PC-3 (cell line): ENCODE measurements at regions not wholly inside any gene's neighbourhood (a gene's known extent, or its start where the extent isn't known, plus 50 kb on each side); places are given as distances from the start of the nearest gene placed in this dataset.
"Not testable (repeated sequence)": the region's sequence is repeated elsewhere in the genome, so short reads cannot be mapped to it uniquely, and the experiment has no call there.

Experiments used
- ATAC-seq: fragments of 200-7000 bp; cut with Tn5 transposase; 2 replicates; pipeline ENCODE4 v1.9.1; 2020; ENCODE audit warnings: mild to moderate bottlenecking, moderate library complexity
- BruUV-seq: library from RNA; stranded (reverse); fragments of 400-500 nt; replicated peaks from 2 replicates; lab custom pipeline; 2021; lab: Mats Ljungman, UMichigan
- CTCF ChIA-PET: fragments of 300-600 bp; sonication (Branson Sonifier 250); formaldehyde crosslinking; loops from one replicate; lab custom pipeline; 2022; ENCODE audit warnings: antibody characterized with exemption; lab: Charles Lee
- POLR2A ChIA-PET: fragments of 300-600 bp; sonication (Branson Sonifier 250); formaldehyde crosslinking; loops from one replicate; lab custom pipeline; 2022; ENCODE audit warnings: antibody characterized with exemption; ENCODE audit not compliant: unreplicated experiment; lab: Charles Lee
- DNase-seq: peaks from one replicate; pipeline ENCODE4 v3.0.0-alpha.2; 2015
- H2AFZ ChIP-seq: fragments of 300-600 bp; sonication (generic); 2 replicates; pipeline ENCODE4 v1.6.0; 2016; ENCODE audit warnings: antibody characterized with exemption, low read length
- H3F3A ChIP-seq: fragments of 300-600 bp; sonication (generic); one replicate; pipeline ENCODE4 v1.6.0; 2017; ENCODE audit warnings: antibody characterized with exemption, low read length, control low read depth, mild to moderate bottlenecking; ENCODE audit not compliant: unreplicated experiment
- H3K27ac ChIP-seq: fragments of 300-600 bp; sonication (generic); 2 replicates; pipeline ENCODE4 v1.5.1; 2016; ENCODE audit warnings: mild to moderate bottlenecking, low read length
- H3K27me3 ChIP-seq: fragments of 300-600 bp; sonication (generic); 2 replicates; pipeline ENCODE4 v1.6.1; 2016; ENCODE audit warnings: low read length, mixed read lengths
- H3K36me3 ChIP-seq: fragments of 300-600 bp; sonication (generic); 2 replicates; pipeline ENCODE4 v1.6.1; 2016; ENCODE audit warnings: low read depth, mixed run types, low read length, mixed read lengths
- H3K4me1 ChIP-seq: fragments of 300-600 bp; sonication (generic); 2 replicates; pipeline ENCODE4 v1.5.1; 2016; ENCODE audit warnings: low read length; ENCODE audit not compliant: insufficient read depth
- H3K4me2 ChIP-seq: fragments of 300-600 bp; sonication (generic); 2 replicates; pipeline ENCODE4 v1.6.0; 2016; ENCODE audit warnings: low read length
- H3K4me3 ChIP-seq: fragments of 300-600 bp; sonication (generic); 2 replicates; pipeline ENCODE4 v1.5.1; 2016; ENCODE audit warnings: mild to moderate bottlenecking, low read length, mixed read lengths
- H3K79me2 ChIP-seq: fragments of 300-600 bp; sonication (generic); 2 replicates; pipeline ENCODE4 v1.6.1; 2017; ENCODE audit warnings: low read length, mixed read lengths
- H3K9ac ChIP-seq: fragments of 300-600 bp; sonication (generic); 2 replicates; pipeline ENCODE4 v1.6.0; 2016; ENCODE audit warnings: mild to moderate bottlenecking, low read length
- H3K9me2 ChIP-seq: fragments of 300-600 bp; sonication (generic); replicated peaks from 2 replicates; pipeline ENCODE4 v1.6.1; 2016; ENCODE audit warnings: mixed run types, low read length, mixed read lengths
- H3K9me3 ChIP-seq: fragments of 300-600 bp; sonication (generic); 2 replicates; pipeline ENCODE4 v1.6.1; 2016; ENCODE audit warnings: low read length, mixed read lengths
- H4K20me1 ChIP-seq: fragments of 300-600 bp; sonication (generic); 2 replicates; pipeline ENCODE4 v1.6.1; 2016; ENCODE audit warnings: low read length, mixed read lengths
- CTCF ChIP-seq: fragments of 300-600 bp; sonication (generic); conservative IDR thresholded peaks from 2 replicates; pipeline ENCODE4 v1.5.1; 2017; ENCODE audit warnings: antibody characterized with exemption, low read depth, mild to moderate bottlenecking, low read length
- EZH2 ChIP-seq: fragments of 300-600 bp; sonication (generic); IDR thresholded peaks from one replicate; pipeline ENCODE4 v1.6.1; 2017; ENCODE audit warnings: antibody characterized with exemption, mild to moderate bottlenecking, low read length; ENCODE audit not compliant: unreplicated experiment
- EZH2phosphoT487 ChIP-seq: fragments of 300-600 bp; sonication (generic); IDR thresholded peaks from 2 replicates; pipeline ENCODE4 v1.6.1; 2018; ENCODE audit warnings: mild to moderate bottlenecking, antibody characterized with exemption, low read length, borderline replicate concordance
- intact Hi-C: fragments of 100-400 bp; cut with micrococcal nuclease; formaldehyde crosslinking; loops from 2 replicates; pipeline ENCODE4 v1.9.0; 2023

GRCh38 chr9:16062542-16063240 is 509.8 kb downstream of the CCDC171 start:
- H2AFZ ChIP-seq, result no peak overlapping the region
- peak overlapping the region; percentile 73 for H3K4me2 ChIP-seq
- no peaks in the 10 kb centered on the region for H3K9me3 ChIP-seq
- H3K9ac ChIP-seq, result peak overlapping the region; percentile 88
- H3K79me2 ChIP-seq, result no peaks in the 10 kb centered on the region
- H4K20me1 ChIP-seq, result no peaks in the 10 kb centered on the region
- CTCF ChIA-PET, result interaction anchor here (0.7 kb wide), 1 partner anchor 24 kb away, joined by 7 read pairs; no protein-coding TSS in a partner anchor
- H3K27me3 ChIP-seq, result no peaks in the 10 kb centered on the region
- intact Hi-C loops, result loop anchor here (2.0 to 5.0 kb wide), 2 partner anchors 70 to 130 kb away; no protein-coding TSS in a partner anchor
- H3K27ac ChIP-seq, result peak overlapping the region; percentile 99
- POLR2A ChIA-PET, result no interaction called here
- DNase-seq, result peak; percentile 97
- peak overlapping the region; percentile 45; the same call in 1 of the 2 replicates for H3K4me3 ChIP-seq
- H3K9me2 ChIP-seq, result no peaks in the 10 kb centered on the region
- peak; percentile 68 for ATAC-seq
- no peaks in the 10 kb centered on the region for H3K36me3 ChIP-seq
- H3F3A ChIP-seq, result peaks cover under 1% of the 10 kb centered on the region
- TF ChIP-seq CTCF (no peak), EZH2phosphoT487 (no peak), EZH2 (no peak)
- TSS peak; percentile 64 for BruUV-seq
- H3K4me1 ChIP-seq, result peaks cover 51% of the 10 kb centered on the region

- no peak; the same call in 1 of the 2 replicates for ATAC-seq
- H3K27me3 ChIP-seq, result no peaks in the 10 kb centered on the region
- intact Hi-C loops, result loop anchor here (2.0 to 5.0 kb wide), 2 partner anchors 70 to 129 kb away; no protein-coding TSS in a partner anchor
- H3F3A ChIP-seq, result no peaks in the 10 kb centered on the region
- peak overlapping the region; percentile 99 for H3K27ac ChIP-seq
- H3K9ac ChIP-seq, result peak overlapping the region; percentile 88
- POLR2A ChIA-PET, result interaction anchor here (0.6 kb wide), 1 partner anchor 1651 kb away, joined by 4 read pairs; no protein-coding TSS in a partner anchor
- CTCF ChIA-PET, result interaction anchor here (0.7 kb wide), 1 partner anchor 25 kb away, joined by 7 read pairs; no protein-coding TSS in a partner anchor
- H3K4me2 ChIP-seq, result peak overlapping the region; percentile 73
- DNase-seq, result no peak
- H2AFZ ChIP-seq, result no peak overlapping the region
- TF ChIP-seq EZH2phosphoT487, result no peak
- TF ChIP-seq CTCF, result no peak
- TF ChIP-seq EZH2, result no peak
- H4K20me1 ChIP-seq, result no peaks in the 10 kb centered on the region
- peak overlapping the region; percentile 45; the same call in 1 of the 2 replicates for H3K4me3 ChIP-seq
- H3K79me2 ChIP-seq, result no peaks in the 10 kb centered on the region
- no peaks in the 10 kb centered on the region for H3K9me3 ChIP-seq
- BruUV-seq, result no TSS peak
- H3K9me2 ChIP-seq, result no peaks in the 10 kb centered on the region
- no peaks in the 10 kb centered on the region for H3K36me3 ChIP-seq
- H3K4me1 ChIP-seq, result peaks cover 49% of the 10 kb centered on the region
Measured at GRCh38 chr9:16063241-16063591, 510.4 kb downstream of the CCDC171 start.

GRCh38 chr9:16064771-16065170 is 511.9 kb downstream of the CCDC171 start:
- intact Hi-C loops, result loop anchor here (5.0 kb wide), 1 partner anchor 128 kb away; no protein-coding TSS in a partner anchor
- H4K20me1 ChIP-seq, result no peaks in the 10 kb centered on the region
- H3K9me2 ChIP-seq, result no peaks in the 10 kb centered on the region
- H3K4me1 ChIP-seq, result peaks cover 41% of the 10 kb centered on the region
- no peaks in the 10 kb centered on the region for H3K79me2 ChIP-seq
- TF ChIP-seq EZH2 (no peak), CTCF (no peak), EZH2phosphoT487 (no peak)
- H3F3A ChIP-seq, result no peaks in the 10 kb centered on the region
- ChIA-PET POLR2A (interaction anchor here (0.7 kb wide), 1 partner anchor 167 kb away, joined by 5 read pairs; no protein-coding TSS in a partner anchor), CTCF (no interaction called here)
- no TSS peak for BruUV-seq
- H3K36me3 ChIP-seq, result no peaks in the 10 kb centered on the region
- no peak overlapping the region for H3K4me2 ChIP-seq
- no peak overlapping the region for H3K4me3 ChIP-seq
- H3K9me3 ChIP-seq, result no peaks in the 10 kb centered on the region
- no peak for DNase-seq
- H3K27me3 ChIP-seq, result no peaks in the 10 kb centered on the region
- H3K27ac ChIP-seq, result peak overlapping the region; percentile 99
- no peak overlapping the region for H2AFZ ChIP-seq
- no peak overlapping the region for H3K9ac ChIP-seq
- no peak for ATAC-seq

- H3K9ac ChIP-seq, H3K36me3 ChIP-seq, H3K4me2 ChIP-seq, intact Hi-C loops, CTCF ChIA-PET, H3K9me3 ChIP-seq, H3K27me3 ChIP-seq, H3K9me2 ChIP-seq, POLR2A ChIA-PET, ATAC-seq, DNase-seq, H3K27ac ChIP-seq, BruUV-seq, H3K4me3 ChIP-seq, H3F3A ChIP-seq, H2AFZ ChIP-seq, H3K79me2 ChIP-seq, H4K20me1 ChIP-seq: not testable (repeated sequence)
- H3K4me1 ChIP-seq, result peaks cover 45% of the 10 kb centered on the region
Measured at GRCh38 chr9:16066201-16066600, 513.4 kb downstream of the CCDC171 start.
